HG03520 (cell line): ENCODE measurements at regions not wholly inside any gene's neighbourhood (a gene's known extent, or its start where the extent isn't known, plus 50 kb on each side); places are given as distances from the start of the nearest gene placed in this dataset.
"Not testable (repeated sequence)": the region's sequence is repeated elsewhere in the genome, so short reads cannot be mapped to it uniquely, and the experiment has no call there.

ENCODE experiments used
- ATAC-seq: cut with Tn5 transposase; IDR thresholded peaks from one replicate; pipeline ENCODE4 v1.9.1; 2021; ENCODE audit warnings: mild to moderate bottlenecking, moderate library complexity; ENCODE audit not compliant: unreplicated experiment

GRCh38 chr10:119996944-119997343, 104.4 kb downstream of the SEC23IP start:
- ATAC-seq, result no peak

GRCh38 chr10:119997429-119997828, 104.9 kb downstream of the SEC23IP start:
- ATAC-seq, result no peak

GRCh38 chr10:120002785-120003184, 110.3 kb downstream of the SEC23IP start:
- no peak for ATAC-seq

DNA sequence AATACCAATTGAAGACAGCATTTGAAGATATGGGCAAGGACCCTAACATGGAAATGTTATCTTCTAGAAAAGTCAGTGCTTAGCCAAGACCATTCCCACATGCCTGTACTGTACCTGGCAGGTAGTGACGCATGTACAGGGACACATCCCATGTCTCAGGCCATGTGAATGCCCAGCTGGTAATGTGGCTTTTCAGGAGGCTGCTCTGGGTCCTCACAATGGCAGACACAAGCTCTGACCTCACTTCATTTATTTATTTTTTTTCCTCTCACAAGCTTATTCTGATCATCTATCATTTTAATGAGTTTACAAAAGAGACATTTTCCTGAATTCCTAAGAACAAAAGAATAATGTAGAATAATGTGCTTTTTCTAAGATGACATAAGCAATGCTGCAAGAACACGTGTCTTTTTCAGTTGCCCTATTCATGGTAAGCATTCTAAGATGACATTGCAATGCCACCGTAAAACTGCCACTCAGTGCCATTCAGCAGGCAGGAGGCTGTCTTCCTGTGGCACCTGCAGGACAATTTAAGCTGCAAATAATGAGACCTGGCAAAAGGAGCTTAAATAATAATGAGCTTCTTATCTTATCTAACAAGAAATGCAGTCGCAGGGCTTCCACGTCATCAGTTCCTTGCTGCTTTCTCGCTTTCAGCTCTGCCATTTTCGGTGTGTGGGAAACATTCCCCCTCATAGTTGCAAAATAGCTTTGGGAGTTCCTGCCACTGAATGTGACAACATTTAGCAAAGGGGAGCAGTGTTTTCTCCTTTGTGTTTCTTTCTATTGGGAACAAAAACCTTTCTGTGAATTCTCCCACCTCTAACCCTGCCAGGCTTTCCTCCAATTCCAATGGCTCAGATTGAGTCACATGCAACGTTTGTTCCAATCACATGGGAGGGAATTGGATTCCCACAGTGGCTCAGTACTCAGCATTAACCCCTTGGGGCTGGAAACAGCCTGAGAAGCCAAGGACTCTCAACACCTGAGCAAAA, 113.0 kb downstream of the SEC23IP start:
- no peak for ATAC-seq

DNA sequence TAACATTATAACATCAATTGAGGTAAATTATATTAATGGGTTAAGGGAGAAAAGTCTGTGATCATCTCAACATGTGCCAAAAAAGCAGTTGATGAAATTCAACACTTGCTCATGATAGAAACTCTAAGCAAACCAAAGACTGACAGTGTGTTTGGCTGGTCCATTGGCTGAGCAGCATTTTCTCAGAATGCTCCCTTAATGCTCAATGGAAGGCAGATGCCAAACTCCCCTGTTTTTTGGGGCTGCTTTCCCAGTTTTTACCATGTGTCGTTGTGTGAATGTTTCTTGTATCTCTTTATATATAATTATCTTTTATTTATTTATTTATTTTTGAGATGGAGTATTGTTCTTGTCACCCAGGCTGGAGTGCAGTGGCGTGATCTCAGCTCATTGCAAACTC, 114.7 kb downstream of the SEC23IP start:
- no peak for ATAC-seq

- ATAC-seq, result no peak
Observed at GRCh38 chr10:120011359-120012130, 119.0 kb downstream of the SEC23IP start.

DNA sequence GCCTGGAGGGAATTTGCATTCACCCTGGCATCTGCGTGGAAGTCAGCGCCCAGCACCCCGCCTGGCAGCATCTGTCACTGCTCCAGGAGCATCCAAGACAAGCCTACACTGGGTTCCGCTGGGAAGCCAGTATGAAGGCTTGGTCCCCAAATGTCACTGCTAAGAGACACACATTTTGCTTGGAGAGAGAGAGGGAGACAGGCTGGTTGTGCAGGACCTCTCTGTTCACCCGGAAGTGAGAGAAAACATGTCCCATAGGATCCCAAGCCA, 119.5 kb downstream of the SEC23IP start:
- ATAC-seq, result no peak

GRCh38 chr10:120012566-120012965, 120.0 kb downstream of the SEC23IP start:
- ATAC-seq, result no peak

GRCh38 chr10:120014031-120014430, 121.5 kb downstream of the SEC23IP start:
- ATAC-seq, result no peak

- ATAC-seq, result no peak
Observed at GRCh38 chr10:120015064-120015463, 122.5 kb downstream of the SEC23IP start.

DNA sequence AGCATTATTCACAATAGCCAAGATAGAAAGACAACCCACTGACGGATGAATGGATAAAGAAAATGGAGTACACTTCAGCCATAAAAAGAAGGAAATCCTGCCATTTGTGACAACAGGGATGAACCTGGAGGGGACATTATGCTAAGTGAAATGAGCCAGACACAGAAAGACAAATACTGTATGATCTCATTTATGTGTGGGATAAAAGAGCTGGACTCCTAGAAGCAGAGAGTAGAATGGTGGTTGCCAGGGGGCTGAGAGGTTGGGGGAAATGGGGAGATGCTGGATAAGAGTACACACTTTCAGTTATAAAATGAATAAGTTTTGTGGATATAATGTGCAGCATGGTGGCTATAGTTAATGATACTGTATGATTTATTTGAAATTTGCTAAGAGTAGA, 124.4 kb downstream of the SEC23IP start:
- no peak for ATAC-seq

- no peak for ATAC-seq
Observed at GRCh38 chr10:120017733-120018417, 125.3 kb downstream of the SEC23IP start.

GRCh38 chr10:120018695-120019094, 126.2 kb downstream of the SEC23IP start:
- no peak for ATAC-seq

- no peak for ATAC-seq
Observed at GRCh38 chr10:120019568-120019967, 127.0 kb downstream of the SEC23IP start.

- no peak for ATAC-seq
Observed at GRCh38 chr10:120022357-120022756, 129.8 kb downstream of the SEC23IP start.

DNA sequence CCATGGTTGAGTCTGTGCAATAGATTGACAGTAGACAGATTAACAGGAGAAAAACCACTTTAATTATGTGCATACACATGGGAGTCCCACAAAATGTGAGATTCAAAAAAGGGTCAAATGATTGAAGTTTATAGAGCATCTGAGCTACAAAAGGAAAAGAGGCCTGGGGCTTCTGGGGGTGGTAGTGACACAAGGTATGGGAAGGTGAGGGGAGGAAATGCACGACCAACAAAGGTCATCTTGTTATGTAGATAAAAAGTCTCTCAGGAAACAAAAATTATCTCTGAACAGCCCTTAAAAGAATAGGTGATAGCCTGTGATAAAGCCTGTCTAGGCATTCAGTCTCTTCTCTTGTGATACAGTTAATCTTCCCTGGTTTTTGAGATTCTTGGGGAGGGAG, 141.7 kb downstream of the SEC23IP start:
- ATAC-seq, result no peak

- no peak for ATAC-seq
Observed at GRCh38 chr10:120039046-120039445, 146.5 kb downstream of the SEC23IP start.

DNA sequence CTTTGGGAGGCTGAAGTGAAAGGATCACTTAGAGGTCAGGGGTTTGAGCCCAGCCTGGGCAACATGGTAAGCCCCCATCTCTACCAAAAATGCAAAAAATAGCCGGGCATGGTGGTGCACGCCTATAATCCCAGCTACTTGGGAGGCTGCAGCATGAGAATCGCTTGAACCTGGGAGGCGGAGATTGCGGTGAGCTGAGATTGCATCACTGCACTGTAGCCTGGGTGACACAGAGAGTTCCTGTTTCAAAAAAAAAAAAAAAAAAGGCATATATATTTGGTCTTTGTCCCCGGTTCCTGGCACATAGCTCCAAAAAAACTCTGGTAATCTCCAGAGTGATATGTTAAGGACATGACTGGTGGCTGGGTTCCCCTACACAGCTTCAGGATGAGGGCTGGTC, 147.3 kb downstream of the SEC23IP start:
- no peak for ATAC-seq

DNA sequence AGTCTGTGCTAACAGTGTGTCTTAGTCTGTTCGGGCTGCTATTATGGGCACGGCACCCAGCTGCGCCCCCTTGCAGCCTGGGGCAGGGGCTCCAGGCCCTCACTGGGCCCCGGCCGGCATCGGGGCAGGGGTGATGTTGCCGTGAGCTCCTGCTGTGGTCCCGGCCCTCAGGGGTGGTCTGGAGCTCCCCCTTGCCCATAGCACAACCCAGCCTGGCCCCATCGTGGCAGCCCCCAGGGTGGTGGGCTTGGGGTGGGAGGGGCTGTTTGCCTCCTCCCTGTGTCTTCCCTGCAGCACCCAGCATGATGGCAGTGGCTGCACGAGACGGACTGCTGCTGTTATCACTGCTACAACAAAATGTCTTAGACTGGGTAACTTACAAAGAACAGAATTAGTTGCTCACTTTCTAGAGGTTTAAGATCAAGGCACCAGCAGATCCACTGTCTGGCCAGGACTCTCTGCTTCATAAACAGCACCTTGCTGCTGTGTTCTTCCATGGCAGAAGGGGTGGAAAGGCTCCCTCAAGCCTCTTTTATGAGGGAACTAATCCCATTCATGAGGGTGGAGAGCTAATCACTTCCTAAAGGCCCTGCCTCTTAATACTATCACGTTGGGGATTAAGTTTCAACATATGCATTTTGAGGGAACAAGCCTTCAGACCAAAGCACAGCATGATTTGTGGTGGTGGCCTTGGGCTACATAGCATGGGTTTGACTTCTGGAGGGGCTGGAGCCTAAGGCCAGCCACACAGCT, 149.5 kb downstream of the SEC23IP start:
- ATAC-seq, result no peak

DNA sequence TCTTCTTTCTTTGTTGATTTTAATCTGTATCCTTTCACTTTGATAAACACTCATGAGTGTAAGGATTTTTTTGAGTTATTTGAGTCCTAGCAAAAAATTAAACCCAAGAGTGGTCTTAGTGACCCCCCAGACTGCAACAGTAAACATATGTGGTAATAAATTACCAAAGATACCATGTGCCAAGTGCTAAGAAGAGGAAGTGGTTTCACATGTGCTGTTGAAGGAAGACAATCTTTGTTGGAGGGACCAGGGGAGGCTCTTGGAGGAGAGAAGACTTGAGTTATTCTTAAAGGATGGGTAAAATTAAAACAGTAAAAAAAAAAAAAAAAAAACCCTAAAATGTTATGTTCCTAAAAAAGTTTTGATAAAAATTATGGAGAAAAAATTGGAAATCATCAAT, 150.2 kb downstream of the SEC23IP start:
- no peak for ATAC-seq

DNA sequence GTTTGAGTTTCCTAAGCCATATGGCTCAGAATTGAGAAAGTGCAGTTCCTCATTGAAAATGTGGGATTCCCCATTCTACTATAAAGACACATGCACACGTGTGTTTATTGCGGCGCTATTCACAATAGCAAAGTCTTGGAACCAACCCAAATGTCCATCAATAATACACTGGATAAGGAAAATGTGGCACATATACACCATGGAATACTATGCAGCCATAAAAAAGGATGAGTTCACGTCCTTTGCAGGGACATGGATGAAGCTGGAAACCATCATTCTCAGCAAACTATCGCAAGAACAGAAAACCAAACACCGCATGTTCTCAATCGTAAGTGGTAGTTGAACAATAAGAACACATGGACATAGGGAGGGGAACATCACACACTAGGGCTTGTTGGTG, 154.8 kb downstream of the SEC23IP start:
- ATAC-seq, result not testable (repeated sequence)
